Upper lobe of left lung (tissue), 4 donors: ENCODE measurements at regions not wholly inside any gene's neighbourhood (a gene's known extent, or its start where the extent isn't known, plus 50 kb on each side); places are given as distances from the start of the nearest gene placed in this dataset.

Experiments
- POLR2A ChIP-seq, 4 donors: fragments of 450-650 bp; IDR thresholded peaks; one replicate each; pipeline ENCODE4 v1.5.1; 2016 to 2017; ENCODE audit warnings: antibody characterized with exemption in 4 of 4, mild to moderate bottlenecking in 2 of 4
- POLR2AphosphoS5 ChIP-seq, 2 donors: sonication (generic); formaldehyde crosslinking; IDR thresholded peaks; one replicate each; pipeline ENCODE4 v1.5.1; 2017; ENCODE audit warnings: antibody characterized with exemption in 2 of 2
- TF ChIP-seq, protein P1 (sequence below), 6 experiments: fragments of 450-650 bp in 4 of 6; fragments of 200-600 bp in 2 of 6; sonication (generic) in 2 of 6; IDR thresholded peaks; one replicate each; pipeline ENCODE4 v1.5.1; 2016 to 2019; ENCODE audit warnings: antibody characterized with exemption in 6 of 6

DNA sequence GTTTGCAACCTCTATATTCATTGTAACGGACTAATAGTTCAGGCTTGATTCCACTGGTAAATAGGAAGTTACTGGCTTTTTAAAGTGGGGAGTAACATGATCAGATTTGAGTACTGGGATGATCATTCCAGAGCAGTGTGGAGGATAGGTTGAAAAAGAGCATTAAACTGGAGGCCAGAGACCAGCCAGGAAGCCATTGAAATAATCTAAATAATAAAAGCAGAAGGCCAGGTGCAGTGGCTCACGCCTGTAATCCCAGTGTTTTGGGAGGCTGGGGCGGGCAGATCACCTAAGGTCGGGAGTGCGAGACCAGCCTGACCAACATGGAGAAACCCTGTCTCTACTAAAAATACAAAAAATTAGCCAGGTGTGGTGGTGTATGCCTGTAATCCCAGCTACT is 56.0 kb upstream of the MSX2 start:
- TF ChIP-seq, protein P1, sequence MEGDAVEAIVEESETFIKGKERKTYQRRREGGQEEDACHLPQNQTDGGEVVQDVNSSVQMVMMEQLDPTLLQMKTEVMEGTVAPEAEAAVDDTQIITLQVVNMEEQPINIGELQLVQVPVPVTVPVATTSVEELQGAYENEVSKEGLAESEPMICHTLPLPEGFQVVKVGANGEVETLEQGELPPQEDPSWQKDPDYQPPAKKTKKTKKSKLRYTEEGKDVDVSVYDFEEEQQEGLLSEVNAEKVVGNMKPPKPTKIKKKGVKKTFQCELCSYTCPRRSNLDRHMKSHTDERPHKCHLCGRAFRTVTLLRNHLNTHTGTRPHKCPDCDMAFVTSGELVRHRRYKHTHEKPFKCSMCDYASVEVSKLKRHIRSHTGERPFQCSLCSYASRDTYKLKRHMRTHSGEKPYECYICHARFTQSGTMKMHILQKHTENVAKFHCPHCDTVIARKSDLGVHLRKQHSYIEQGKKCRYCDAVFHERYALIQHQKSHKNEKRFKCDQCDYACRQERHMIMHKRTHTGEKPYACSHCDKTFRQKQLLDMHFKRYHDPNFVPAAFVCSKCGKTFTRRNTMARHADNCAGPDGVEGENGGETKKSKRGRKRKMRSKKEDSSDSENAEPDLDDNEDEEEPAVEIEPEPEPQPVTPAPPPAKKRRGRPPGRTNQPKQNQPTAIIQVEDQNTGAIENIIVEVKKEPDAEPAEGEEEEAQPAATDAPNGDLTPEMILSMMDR (IDR thresholded peaks at IDR 0.05): no peak
- TF ChIP-seq POLR2AphosphoS5 (IDR thresholded peaks at IDR 0.05): no peak
- no peak for TF ChIP-seq POLR2A (IDR thresholded peaks at IDR 0.05)
